ENCODE measurements at regions not wholly inside any gene's neighbourhood (a gene's known extent, or its start where the extent isn't known, plus 50 kb on each side); places are given as distances from the start of the nearest gene placed in this dataset.

- no peak for TF ChIP-seq CTCF (IDR thresholded peaks at IDR 0.05; ENCODE audit: insufficient read depth, low read length, poor library complexity, severe bottlenecking)
- no peak for TF ChIP-seq EZH2phosphoT487 (conservative IDR thresholded peaks at IDR 0.05; ENCODE audit: low read length)
These were observed 466.2 kb downstream of the PDGFC start for GRCh38 chr4:156505341-156505955.
